ENCODE measurements at regions not wholly inside any gene's neighbourhood (a gene's known extent, or its start where the extent isn't known, plus 50 kb on each side); places are given as distances from the start of the nearest gene placed in this dataset.

GRCh38 chr21:36587388-36587787 is 107.5 kb upstream of the CLDN14 start:
- TF ChIP-seq CTCF (conservative IDR thresholded peaks at IDR 0.05; ENCODE audit: low read length) (no peak), EZH2phosphoT487 (IDR thresholded peaks at IDR 0.05; ENCODE audit: borderline replicate concordance, low read depth, low read length) (no peak)

All from OCI-LY7 (cell line).